Fibroblast of skin of left quadriceps (primary cell): ENCODE measurements at regions not wholly inside any gene's neighbourhood (a gene's known extent, or its start where the extent isn't known, plus 50 kb on each side); places are given as distances from the start of the nearest gene placed in this dataset.
"Not testable (repeated sequence)": the region's sequence is repeated elsewhere in the genome, so short reads cannot be mapped to it uniquely, and the experiment has no call there.

ENCODE experiments used
- DNase-seq, 2 experiments: peaks; one replicate each; pipeline ENCODE4 v3.0.0-alpha.2; 2013; ENCODE audit warnings: low read depth in 2 of 2

- no peak for DNase-seq
Measured at GRCh38 chr2:7632420-7632819, 715.2 kb downstream of the RNF144A start.

DNA sequence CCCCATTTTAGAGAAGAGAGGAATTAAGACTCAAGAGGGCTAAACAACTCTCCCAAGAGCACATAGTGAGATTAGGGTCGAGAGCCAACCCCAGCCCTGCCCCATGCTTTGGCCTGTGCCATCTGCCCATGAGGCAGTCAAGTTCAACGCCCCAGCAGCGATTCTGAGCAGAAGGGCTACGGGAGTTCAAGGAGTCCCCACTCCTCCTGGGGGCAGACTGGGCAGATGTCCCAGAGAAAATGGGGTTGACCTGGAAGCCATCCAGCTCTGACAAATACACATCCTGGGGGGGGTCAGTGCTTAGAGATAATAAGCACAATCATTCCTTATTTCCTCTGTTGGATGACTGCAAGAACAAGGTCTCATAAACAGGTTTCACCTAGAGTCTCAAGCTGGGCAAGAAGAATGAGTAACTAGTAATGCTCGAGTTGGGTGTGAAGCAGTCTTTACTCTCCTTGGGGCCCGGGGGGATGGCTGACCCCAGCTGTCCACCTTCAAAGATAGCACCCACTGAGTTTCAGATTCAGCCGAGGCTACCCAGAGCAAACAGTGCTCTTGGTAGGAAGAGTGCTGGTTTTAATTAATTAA lies 716.4 kb downstream of the RNF144A start:
- no peak for DNase-seq

- no peak for DNase-seq
Measured at GRCh38 chr2:7634409-7634808, 717.2 kb downstream of the RNF144A start.

- no peak for DNase-seq
Measured at GRCh38 chr2:7639476-7639875, 722.3 kb downstream of the RNF144A start.

GRCh38 chr2:7641272-7641671 lies 724.1 kb downstream of the RNF144A start:
- DNase-seq = not testable (repeated sequence)

- DNase-seq = no peak
Measured at GRCh38 chr2:7646024-7646423, 728.8 kb downstream of the RNF144A start.

- no peak for DNase-seq
Measured at GRCh38 chr2:7646661-7647060, 729.4 kb downstream of the RNF144A start.

DNA sequence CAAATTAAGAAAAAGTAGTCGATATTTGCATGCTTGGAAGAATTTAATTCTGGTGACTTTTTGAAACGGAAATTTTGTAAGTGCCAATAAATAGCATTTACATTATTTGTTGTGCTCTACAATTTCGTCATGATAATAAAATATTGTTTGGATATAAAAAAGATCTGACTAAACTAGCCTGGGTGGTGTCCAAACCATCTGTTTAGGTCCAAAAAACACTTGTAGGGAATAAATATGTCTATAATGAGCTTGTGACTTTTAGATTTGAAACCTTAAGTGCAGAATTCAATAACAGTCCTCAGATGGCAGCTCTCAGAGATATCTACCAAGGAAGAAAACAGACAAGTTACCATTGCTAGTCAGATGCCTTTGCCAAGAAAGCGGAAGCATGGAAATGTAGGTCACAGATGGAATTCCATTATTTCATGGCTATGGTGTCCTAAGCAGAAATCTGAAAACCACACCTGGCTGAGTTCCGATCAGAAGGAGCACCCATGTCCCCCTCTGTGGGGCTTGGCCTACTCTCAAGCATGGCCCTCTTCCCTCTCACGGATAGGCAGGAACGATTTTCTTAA lies 731.1 kb downstream of the RNF144A start:
- no peak for DNase-seq

DNA sequence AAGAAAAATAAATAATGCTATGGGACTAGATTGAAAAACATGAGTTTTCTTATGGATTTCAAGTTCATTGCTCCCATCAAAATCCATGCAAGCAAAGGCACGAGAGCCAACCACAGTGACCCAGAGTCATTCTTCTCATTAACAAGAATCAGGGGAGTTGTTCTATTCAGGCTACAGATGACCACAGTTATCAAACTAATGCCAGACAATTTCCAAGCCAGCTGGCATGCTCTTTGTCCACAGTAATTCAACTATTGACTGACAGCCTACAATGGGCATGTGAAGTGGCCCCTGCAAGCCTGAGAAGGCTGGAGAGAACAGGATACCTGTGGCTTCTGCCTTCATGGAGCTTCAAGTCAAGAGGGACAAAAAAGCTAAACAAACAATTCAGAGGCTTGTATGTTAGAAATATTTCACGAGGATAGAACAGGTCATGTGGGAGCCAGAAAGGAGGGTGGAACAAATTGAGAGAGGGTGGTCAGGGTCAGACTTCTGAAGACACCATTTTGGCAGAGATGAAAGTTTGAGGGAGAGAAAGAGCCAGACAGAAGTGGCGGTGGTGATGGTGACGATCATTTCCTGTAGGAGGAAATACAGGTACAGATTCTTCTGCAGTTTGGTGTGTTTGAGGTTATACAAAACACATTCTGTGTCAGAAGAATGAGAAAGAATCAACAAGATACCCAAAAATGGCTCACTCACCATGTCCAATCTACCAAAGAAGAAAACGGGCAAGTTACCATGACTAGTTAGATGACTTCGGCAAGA lies 732.4 kb downstream of the RNF144A start:
- no peak for DNase-seq

GRCh38 chr2:7653617-7654016 lies 736.4 kb downstream of the RNF144A start:
- DNase-seq = no peak

DNA sequence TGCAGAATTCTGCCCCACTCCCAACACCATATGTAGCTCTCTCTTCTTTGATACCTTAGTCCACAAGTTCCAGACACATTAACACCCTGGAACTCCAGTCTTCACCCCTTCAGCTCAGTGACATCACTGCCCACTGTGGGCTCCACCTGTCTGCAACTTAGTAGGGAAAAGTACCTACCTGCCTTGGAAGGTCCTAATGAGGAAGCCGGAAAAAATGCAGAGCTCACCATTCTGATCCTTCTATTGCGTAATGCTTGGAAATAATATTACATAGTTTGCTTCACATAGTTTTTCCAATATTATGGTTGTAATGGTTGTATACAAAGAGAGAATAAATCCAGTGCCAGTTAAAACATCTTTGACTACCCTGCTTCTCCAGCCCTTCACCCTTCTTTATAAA lies 738.4 kb downstream of the RNF144A start:
- DNase-seq = no peak

DNA sequence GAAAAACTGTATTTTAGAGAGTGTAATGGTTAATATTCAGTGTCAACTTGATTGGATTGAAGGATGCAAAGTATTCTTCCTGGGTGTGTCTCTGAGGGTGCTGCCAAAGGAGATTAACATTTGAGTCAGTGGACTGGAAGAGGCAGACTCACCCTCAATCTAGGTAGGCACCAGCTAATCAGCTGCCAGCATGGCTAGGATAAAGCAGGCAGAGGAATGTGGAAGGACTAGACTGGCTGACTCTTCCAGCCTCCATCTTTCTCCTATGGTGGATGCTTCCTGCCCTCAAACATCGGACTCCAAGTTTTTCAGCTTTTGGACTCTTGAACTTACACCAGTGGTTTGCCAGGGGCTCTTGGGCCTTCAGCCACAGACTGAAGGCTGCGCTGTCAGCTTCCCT lies 740.3 kb downstream of the RNF144A start:
- not testable (repeated sequence) for DNase-seq

- DNase-seq = no peak
Measured at GRCh38 chr2:7658486-7658885, 741.3 kb downstream of the RNF144A start.

- no peak for DNase-seq
Measured at GRCh38 chr2:7660816-7661215, 743.6 kb downstream of the RNF144A start.

- DNase-seq = no peak
Measured at GRCh38 chr2:7661502-7661901, 744.3 kb downstream of the RNF144A start.

DNA sequence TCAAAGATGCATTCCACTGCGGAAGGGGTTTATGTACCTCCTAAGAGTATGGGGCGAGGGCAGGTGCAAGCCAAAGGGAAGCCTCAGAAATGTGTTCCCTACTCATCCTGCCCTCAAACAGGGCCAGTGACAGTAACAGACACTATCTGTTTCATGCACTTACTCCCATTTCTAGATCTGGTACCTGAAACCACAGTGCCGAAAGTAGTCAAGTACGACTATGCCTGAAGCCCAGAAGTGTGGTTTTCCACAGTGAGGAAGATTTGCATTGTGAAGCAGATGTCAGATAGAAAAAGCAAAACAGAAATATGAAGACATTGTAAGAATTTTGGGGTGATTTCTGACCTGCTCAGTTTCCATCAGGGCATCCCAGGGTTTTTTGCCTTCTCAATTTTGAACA lies 748.7 kb downstream of the RNF144A start:
- DNase-seq = no peak

GRCh38 chr2:7666596-7667259 lies 749.5 kb downstream of the RNF144A start:
- no peak for DNase-seq

DNA sequence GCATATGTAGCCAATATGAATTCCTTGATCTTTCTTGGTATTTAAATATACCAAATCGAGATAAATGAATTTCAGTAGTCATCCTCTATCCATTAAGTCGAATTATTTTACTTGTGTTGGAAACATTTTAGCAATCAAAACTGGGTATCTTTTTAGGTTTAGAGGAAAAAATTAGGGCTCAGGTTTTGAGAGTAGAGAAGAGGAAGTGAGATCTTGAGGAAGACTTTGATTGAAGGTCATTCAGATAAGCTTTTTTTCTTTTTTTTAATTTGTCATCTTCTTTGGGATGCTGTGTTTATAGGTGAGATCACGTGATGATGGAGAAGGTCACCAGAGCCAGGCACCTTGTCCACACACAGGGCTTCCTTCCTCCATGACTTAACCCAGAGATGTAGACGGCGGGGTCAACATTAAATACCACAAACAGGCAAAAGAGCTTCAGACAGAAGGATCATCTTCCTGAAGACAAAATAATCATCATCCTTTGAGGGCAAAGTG lies 750.1 kb downstream of the RNF144A start:
- no peak for DNase-seq

DNA sequence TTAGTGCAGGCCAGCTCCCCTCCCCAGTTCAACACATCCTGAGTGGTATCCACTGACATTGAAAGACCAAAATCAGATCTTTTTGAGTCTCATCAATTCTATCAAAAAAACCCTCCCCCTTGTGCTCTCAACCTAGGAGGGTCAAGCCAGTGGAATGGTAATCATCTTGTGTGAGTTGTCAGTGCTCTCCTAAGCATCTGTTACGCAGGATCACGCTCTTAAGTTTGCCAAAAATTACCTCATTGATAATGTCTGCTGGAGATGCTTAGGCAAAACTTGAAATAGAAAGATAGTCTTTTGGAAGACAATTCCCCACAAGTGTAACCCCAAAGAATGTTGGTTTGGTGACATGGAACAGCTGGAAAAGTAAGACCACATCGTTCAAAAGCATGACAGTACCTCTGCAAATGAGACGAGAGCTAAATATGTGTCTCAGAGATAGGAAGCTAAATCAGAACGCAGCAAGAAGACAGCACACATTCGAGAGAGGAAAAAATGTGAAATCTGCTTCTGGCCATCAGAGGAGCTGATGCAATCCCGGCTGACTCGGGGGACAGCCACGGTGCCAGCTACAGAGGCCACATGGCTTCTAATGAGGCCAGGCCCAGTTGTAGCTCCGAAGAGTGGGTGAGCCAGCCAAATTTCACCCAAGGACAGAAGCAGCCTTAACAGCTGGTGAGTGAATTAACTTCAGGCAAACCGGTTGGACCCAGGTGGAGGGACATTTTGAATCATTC lies 753.9 kb downstream of the RNF144A start:
- DNase-seq = peak in 1 of 2 experiments; percentile 10

DNA sequence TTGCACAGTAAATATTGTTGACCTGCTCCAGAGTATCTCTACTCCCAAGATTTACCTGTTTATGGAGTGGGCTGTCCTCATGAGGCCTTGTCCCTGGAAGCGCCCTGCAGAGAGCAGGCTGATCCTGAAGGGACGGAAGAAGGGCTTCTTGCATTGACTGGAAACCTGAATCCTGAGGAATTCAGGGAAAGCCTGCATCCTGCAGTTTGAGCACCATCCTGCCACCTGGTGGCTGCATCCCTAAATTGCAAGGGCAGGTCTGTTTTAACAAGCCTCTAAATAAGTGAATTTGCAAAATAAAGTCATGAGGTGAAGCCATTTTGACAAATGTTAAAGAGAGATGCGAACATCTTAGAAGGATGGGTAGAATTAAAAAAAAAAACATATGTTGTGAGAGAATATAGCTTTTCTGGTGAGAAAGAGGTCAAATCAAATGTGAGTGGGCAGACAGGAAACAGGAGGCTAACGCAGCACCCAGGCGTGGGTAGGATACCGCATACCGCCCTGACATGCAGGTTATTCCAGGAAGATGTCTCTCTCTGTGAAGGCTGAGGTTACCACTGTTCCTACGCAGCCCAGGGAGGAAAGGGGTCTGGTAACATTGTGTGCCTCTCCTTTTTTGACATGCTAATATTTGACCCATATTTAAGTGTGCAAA lies 754.9 kb downstream of the RNF144A start:
- DNase-seq = peak in 1 of 2 experiments; percentile 22

GRCh38 chr2:7672685-7673071 lies 755.5 kb downstream of the RNF144A start:
- no peak for DNase-seq
